ENCODE measurements at regions not wholly inside any gene's neighbourhood (a gene's known extent, or its start where the extent isn't known, plus 50 kb on each side); places are given as distances from the start of the nearest gene placed in this dataset.

- no peak for TF ChIP-seq CTCF (conservative IDR thresholded peaks at IDR 0.05)
- no peak for TF ChIP-seq EZH2 (IDR thresholded peaks at IDR 0.05; ENCODE audit: low read depth)
Measured at GRCh38 chr11:70954471-70954870, 297.9 kb downstream of the SHANK2 start.
